Right lobe of liver (tissue), 4 donors: ENCODE measurements at regions not wholly inside any gene's neighbourhood (a gene's known extent, or its start where the extent isn't known, plus 50 kb on each side); places are given as distances from the start of the nearest gene placed in this dataset.

Source experiments
- POLR2A ChIP-seq: fragments of 450-650 bp; IDR thresholded peaks from one replicate; pipeline ENCODE4 v1.6.1; 2017; ENCODE audit warnings: antibody characterized with exemption, mild to moderate bottlenecking
- TF ChIP-seq, protein P1 (sequence below), 4 donors: fragments of 200-600 bp in 3 of 4; fragments of 450-650 bp in 1 of 4; IDR thresholded peaks; one replicate each; pipeline versions ENCODE4 v1.5.1 to v1.8.0; 2016 to 2022; ENCODE audit warnings: antibody characterized with exemption in 4 of 4, mild to moderate bottlenecking in 2 of 4
- donor health status: DM: no; HTN: no; CAD: no.
- donor health status: DM: no; HTN: no; CAD: no.
- donor health status: DM: no; HTN: yes; CAD: no.

DNA sequence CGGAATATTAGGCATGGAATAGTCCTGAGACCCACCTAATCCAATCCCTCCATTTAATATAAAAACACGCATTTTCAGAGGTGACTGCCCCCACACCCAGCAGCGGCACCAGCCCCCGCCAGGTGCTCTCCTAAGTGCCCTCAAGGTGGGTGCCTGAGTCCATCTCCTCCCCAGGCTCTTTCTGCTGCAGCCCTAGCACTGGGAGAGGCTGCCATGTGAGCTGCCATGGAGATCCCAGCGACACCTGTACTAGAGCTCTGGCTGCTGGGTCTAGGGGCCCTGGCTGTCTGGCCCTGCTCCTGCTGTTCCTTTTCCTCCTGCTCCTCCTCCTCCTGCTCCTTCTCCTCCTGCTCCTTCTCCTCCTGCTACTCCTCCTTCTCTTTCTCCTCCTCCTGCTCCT, 191.1 kb upstream of the BMPER start:
- TF ChIP-seq, protein P1, sequence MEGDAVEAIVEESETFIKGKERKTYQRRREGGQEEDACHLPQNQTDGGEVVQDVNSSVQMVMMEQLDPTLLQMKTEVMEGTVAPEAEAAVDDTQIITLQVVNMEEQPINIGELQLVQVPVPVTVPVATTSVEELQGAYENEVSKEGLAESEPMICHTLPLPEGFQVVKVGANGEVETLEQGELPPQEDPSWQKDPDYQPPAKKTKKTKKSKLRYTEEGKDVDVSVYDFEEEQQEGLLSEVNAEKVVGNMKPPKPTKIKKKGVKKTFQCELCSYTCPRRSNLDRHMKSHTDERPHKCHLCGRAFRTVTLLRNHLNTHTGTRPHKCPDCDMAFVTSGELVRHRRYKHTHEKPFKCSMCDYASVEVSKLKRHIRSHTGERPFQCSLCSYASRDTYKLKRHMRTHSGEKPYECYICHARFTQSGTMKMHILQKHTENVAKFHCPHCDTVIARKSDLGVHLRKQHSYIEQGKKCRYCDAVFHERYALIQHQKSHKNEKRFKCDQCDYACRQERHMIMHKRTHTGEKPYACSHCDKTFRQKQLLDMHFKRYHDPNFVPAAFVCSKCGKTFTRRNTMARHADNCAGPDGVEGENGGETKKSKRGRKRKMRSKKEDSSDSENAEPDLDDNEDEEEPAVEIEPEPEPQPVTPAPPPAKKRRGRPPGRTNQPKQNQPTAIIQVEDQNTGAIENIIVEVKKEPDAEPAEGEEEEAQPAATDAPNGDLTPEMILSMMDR (IDR thresholded peaks at IDR 0.05): no peak
- TF ChIP-seq POLR2A: no peak
